OCI-M2 (cell line): ENCODE measurements at regions not wholly inside any gene's neighbourhood (a gene's known extent, or its start where the extent isn't known, plus 50 kb on each side); places are given as distances from the start of the nearest gene placed in this dataset.

Experiments
- DNase-seq: peaks from one replicate; lab custom pipeline; 2025; ENCODE audit not compliant: unreplicated experiment; lab: John Stamatoyannopoulos, UW

GRCh38 chr6:44674226-44675155 is 287.0 kb downstream of the CDC5L start:
- DNase-seq: no peak

GRCh38 chr6:44675449-44675848 is 287.9 kb downstream of the CDC5L start:
- DNase-seq: no peak

GRCh38 chr6:44676246-44676790 is 288.8 kb downstream of the CDC5L start:
- DNase-seq: no peak

GRCh38 chr6:44676826-44677433 is 289.4 kb downstream of the CDC5L start:
- no peak for DNase-seq

- DNase-seq: no peak
Measured at GRCh38 chr6:44678252-44678935, 290.9 kb downstream of the CDC5L start.

- DNase-seq: no peak
Measured at GRCh38 chr6:44679438-44680201, 292.1 kb downstream of the CDC5L start.

- no peak for DNase-seq
Measured at GRCh38 chr6:44680202-44680720, 292.8 kb downstream of the CDC5L start.

GRCh38 chr6:44681761-44682160 is 294.3 kb downstream of the CDC5L start:
- no peak for DNase-seq

GRCh38 chr6:44682280-44682679 is 294.8 kb downstream of the CDC5L start:
- no peak for DNase-seq

- no peak for DNase-seq
Measured at GRCh38 chr6:44682987-44683779, 295.7 kb downstream of the CDC5L start.

GRCh38 chr6:44685213-44685612 is 297.7 kb downstream of the CDC5L start:
- DNase-seq: no peak

- no peak for DNase-seq
Measured at GRCh38 chr6:44696099-44696498, 308.6 kb downstream of the CDC5L start.

- no peak for DNase-seq
Measured at GRCh38 chr6:44696686-44697085, 309.2 kb downstream of the CDC5L start.

GRCh38 chr6:44697327-44697726 is 309.8 kb downstream of the CDC5L start:
- no peak for DNase-seq

- no peak for DNase-seq
Measured at GRCh38 chr6:44698602-44699001, 311.1 kb downstream of the CDC5L start.

- DNase-seq: no peak
Measured at GRCh38 chr6:44699082-44699481, 311.6 kb downstream of the CDC5L start.

- DNase-seq: no peak
Measured at GRCh38 chr6:44699851-44700250, 312.3 kb downstream of the CDC5L start.

- DNase-seq: no peak
Measured at GRCh38 chr6:44700422-44700821, 312.9 kb downstream of the CDC5L start.

GRCh38 chr6:44701038-44701636 is 313.6 kb downstream of the CDC5L start:
- no peak for DNase-seq
